ENCODE measurements at regions not wholly inside any gene's neighbourhood (a gene's known extent, or its start where the extent isn't known, plus 50 kb on each side); places are given as distances from the start of the nearest gene placed in this dataset.

DNA sequence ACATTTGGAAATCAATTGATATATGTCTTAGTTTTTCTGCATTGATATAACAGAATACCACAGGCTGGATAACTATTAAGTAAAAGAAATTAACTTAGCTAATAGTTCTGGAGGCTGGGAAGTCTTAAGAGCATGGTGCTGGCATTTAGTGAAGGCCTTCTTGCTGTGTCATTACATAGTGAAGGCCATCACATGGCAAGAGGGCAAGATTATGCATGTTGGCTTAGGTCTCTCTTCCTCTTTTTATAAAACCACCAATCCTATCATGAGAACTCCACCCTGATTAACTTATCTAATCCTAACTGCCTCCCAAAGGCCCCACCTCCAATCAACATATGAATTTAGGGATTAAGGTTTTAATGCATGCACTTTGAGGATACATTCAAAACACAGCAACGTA lies 225.5 kb upstream of the VRK2 start:
- no peaks in the 10 kb centered on the region for H3K9me3 ChIP-seq (ENCODE audit: low read depth)
- Mint-ChIP-seq H3K36me3 (no peaks in the 10 kb centered on the region), H3K27ac (no peak overlapping the region), H3K4me3 (no peak overlapping the region), H3K27me3 (ENCODE audit: insufficient read depth, low read depth) (no peaks in the 10 kb centered on the region), H3K4me1 (no peaks in the 10 kb centered on the region), H3K9me3 (peaks cover 7% of the 10 kb centered on the region)
- H3K27me3 ChIP-seq = no peaks in the 10 kb centered on the region
- H3K36me3 ChIP-seq = no peaks in the 10 kb centered on the region
- no peaks in the 10 kb centered on the region for H3K4me1 ChIP-seq
- H3K9ac ChIP-seq = no peak overlapping the region
- H4K20me1 ChIP-seq (ENCODE audit: low read depth) = no peaks in the 10 kb centered on the region
- no peaks in the 10 kb centered on the region for H3K79me2 ChIP-seq (ENCODE audit: low read depth)
- no peak for DNase-seq (ENCODE audit: low spot score)
- peak overlapping the region; percentile 5 for H2AFZ ChIP-seq (replicated peaks)
- TF ChIP-seq EZH2 (IDR thresholded peaks at IDR 0.05) (no peak), EZH2phosphoT487 (IDR thresholded peaks at IDR 0.05) (no peak)
- TF ChIP-seq, protein P1, sequence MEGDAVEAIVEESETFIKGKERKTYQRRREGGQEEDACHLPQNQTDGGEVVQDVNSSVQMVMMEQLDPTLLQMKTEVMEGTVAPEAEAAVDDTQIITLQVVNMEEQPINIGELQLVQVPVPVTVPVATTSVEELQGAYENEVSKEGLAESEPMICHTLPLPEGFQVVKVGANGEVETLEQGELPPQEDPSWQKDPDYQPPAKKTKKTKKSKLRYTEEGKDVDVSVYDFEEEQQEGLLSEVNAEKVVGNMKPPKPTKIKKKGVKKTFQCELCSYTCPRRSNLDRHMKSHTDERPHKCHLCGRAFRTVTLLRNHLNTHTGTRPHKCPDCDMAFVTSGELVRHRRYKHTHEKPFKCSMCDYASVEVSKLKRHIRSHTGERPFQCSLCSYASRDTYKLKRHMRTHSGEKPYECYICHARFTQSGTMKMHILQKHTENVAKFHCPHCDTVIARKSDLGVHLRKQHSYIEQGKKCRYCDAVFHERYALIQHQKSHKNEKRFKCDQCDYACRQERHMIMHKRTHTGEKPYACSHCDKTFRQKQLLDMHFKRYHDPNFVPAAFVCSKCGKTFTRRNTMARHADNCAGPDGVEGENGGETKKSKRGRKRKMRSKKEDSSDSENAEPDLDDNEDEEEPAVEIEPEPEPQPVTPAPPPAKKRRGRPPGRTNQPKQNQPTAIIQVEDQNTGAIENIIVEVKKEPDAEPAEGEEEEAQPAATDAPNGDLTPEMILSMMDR (IDR thresholded peaks at IDR 0.05) = no peak
- no peaks in the 10 kb centered on the region for H3F3A ChIP-seq (ENCODE audit: low read depth)
- no peak overlapping the region for H3K4me3 ChIP-seq
- H3K4me2 ChIP-seq = no peak overlapping the region
- no peak overlapping the region for H3K27ac ChIP-seq

DNA sequence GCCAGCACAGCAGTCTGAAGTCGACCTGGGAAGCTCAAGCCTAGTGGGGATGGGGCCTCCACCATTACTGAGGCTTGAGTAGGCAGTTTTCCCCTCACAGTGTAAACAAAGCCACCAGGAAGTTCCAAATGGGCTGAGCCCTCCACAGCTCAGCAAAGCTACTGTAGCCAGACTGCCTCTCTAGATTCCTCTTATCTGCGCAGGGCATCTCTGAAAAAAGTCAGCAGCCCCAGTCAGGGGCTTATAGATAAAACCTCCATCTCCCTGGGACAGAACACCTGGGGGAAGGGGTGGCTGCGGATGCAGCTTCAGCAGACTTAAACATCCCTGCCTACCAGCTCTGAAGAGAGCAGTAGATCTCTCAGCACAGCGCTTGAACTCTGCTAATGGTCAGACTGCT lies 218.4 kb upstream of the VRK2 start:
- Histone ChIP-seq H3K27me3 (no peaks in the 10 kb centered on the region), H3K79me2 (ENCODE audit: low read depth) (no peaks in the 10 kb centered on the region), H3K9me3 (ENCODE audit: low read depth) (no peaks in the 10 kb centered on the region), H4K20me1 (ENCODE audit: low read depth) (no peaks in the 10 kb centered on the region), H2AFZ (replicated peaks) (no peak overlapping the region), H3K4me2 (no peak overlapping the region), H3K36me3 (no peaks in the 10 kb centered on the region), H3K4me1 (no peaks in the 10 kb centered on the region), H3F3A (ENCODE audit: low read depth) (no peaks in the 10 kb centered on the region), H3K9ac (no peak overlapping the region), H3K4me3 (no peak overlapping the region), H3K27ac (no peak overlapping the region)
- Mint-ChIP-seq H3K9me3 (peaks cover 43% of the 10 kb centered on the region), H3K27me3 (ENCODE audit: insufficient read depth, low read depth) (peaks cover 2% of the 10 kb centered on the region), H3K36me3 (no peaks in the 10 kb centered on the region), H3K4me3 (no peak overlapping the region), H3K4me1 (no peaks in the 10 kb centered on the region), H3K27ac (no peak overlapping the region)
- DNase-seq (ENCODE audit: low spot score) = no peak
- TF ChIP-seq, protein P1 (IDR thresholded peaks at IDR 0.05) = no peak
- TF ChIP-seq EZH2 (IDR thresholded peaks at IDR 0.05) (no peak), EZH2phosphoT487 (IDR thresholded peaks at IDR 0.05) (no peak)

DNA sequence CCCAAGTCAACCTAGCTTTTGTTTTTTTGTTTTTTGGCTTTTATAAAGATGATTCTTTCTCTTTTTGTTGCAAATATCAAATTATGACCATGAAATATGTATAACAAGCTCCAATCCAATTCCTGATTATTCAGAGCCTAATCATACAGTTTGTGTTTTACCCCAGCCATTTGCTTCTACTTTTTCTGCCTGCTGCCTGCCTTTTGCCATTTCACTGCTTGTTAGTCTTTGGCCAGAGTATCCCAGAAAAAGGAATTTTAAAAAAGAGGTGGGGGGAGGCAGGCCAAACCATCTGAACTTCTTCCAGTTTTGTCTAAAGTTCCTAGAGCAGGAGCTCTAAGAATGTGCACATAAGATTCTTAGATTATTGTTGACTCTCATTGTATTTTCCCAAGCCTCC lies 211.9 kb upstream of the VRK2 start:
- H3K27me3 Mint-ChIP-seq (ENCODE audit: insufficient read depth, low read depth) = peaks cover 2% of the 10 kb centered on the region
- Histone ChIP-seq H3K4me1 (no peaks in the 10 kb centered on the region), H3F3A (ENCODE audit: low read depth) (no peaks in the 10 kb centered on the region), H3K9ac (no peak overlapping the region), H4K20me1 (ENCODE audit: low read depth) (no peaks in the 10 kb centered on the region), H3K4me2 (no peak overlapping the region), H3K27ac (no peak overlapping the region), H3K4me3 (no peak overlapping the region), H2AFZ (replicated peaks) (peak overlapping the region; percentile 52), H3K27me3 (no peaks in the 10 kb centered on the region), H3K36me3 (no peaks in the 10 kb centered on the region), H3K79me2 (ENCODE audit: low read depth) (no peaks in the 10 kb centered on the region), H3K9me3 (ENCODE audit: low read depth) (no peaks in the 10 kb centered on the region)
- TF ChIP-seq, protein P1 (IDR thresholded peaks at IDR 0.05) = no peak
- no peak for TF ChIP-seq EZH2phosphoT487 (IDR thresholded peaks at IDR 0.05)
- no peak for TF ChIP-seq EZH2 (IDR thresholded peaks at IDR 0.05)
- no peaks in the 10 kb centered on the region for H3K4me1 Mint-ChIP-seq
- H3K27ac Mint-ChIP-seq = no peak overlapping the region
- H3K36me3 Mint-ChIP-seq = no peaks in the 10 kb centered on the region
- no peak overlapping the region for H3K4me3 Mint-ChIP-seq
- peaks cover 15% of the 10 kb centered on the region for H3K9me3 Mint-ChIP-seq
- DNase-seq (ENCODE audit: low spot score) = no peak
